ENCODE measurements at regions not wholly inside any gene's neighbourhood (a gene's known extent, or its start where the extent isn't known, plus 50 kb on each side); places are given as distances from the start of the nearest gene placed in this dataset.

DNA sequence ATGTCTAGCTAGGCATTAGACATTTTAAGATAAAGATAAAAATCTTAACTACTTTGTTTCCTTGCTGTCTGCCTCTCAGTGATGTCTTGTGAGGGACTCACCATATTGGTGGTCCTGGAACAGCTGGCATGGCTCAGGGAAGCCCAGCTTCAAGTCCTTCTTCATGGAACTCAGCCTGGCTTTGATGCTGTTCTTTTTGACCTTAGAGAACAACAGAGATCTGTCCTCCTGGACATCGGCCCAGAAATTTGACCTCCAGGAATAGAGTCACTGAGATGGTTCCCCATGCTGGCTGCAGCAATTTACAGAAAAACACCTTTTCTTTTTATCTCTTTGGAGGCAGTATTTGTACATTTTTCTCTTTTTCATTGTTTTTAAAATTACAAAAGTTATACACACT, 235.5 kb upstream of the WWC1 start:
- no peak for DNase-seq (ENCODE audit: low read depth)
- TF ChIP-seq, protein P1, sequence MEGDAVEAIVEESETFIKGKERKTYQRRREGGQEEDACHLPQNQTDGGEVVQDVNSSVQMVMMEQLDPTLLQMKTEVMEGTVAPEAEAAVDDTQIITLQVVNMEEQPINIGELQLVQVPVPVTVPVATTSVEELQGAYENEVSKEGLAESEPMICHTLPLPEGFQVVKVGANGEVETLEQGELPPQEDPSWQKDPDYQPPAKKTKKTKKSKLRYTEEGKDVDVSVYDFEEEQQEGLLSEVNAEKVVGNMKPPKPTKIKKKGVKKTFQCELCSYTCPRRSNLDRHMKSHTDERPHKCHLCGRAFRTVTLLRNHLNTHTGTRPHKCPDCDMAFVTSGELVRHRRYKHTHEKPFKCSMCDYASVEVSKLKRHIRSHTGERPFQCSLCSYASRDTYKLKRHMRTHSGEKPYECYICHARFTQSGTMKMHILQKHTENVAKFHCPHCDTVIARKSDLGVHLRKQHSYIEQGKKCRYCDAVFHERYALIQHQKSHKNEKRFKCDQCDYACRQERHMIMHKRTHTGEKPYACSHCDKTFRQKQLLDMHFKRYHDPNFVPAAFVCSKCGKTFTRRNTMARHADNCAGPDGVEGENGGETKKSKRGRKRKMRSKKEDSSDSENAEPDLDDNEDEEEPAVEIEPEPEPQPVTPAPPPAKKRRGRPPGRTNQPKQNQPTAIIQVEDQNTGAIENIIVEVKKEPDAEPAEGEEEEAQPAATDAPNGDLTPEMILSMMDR (IDR thresholded peaks at IDR 0.05; ENCODE audit: control insufficient read depth, extremely low read depth, insufficient read depth) = no peak

DNA sequence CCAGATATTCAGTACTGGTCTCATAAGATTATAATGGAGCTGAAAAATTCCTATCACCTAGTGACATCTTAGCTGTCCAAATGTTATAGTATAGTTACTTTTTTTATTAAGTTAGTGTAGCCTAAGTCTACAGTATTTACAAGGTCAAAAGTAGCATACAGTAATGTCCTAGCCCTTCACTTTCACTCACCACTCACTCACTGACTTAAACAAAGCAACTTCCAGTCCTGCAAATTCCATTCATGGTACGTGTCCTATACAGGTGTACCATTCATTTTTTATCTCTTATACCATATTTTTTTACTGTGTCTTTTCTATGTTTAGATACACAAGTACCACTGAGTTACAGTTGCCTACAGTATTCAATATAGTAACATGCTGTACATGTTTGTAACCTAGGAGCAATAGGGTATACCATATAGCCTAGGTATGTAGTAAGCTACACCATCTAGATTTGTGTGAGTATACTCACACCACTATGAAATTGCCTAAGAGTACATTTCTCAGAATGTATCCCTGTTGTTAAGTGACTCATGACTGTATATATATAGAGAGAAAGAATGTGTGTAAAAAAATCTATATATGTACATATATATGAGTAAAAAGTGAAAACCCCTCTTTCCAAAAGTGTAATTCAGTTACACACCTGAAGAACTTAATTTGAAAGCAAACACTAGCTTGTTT, 234.8 kb upstream of the WWC1 start:
- TF ChIP-seq, protein P1 (IDR thresholded peaks at IDR 0.05; ENCODE audit: control insufficient read depth, extremely low read depth, insufficient read depth) = no peak
- no peak overlapping the region for H3K4me3 ChIP-seq (ENCODE audit: low read depth, low read length)
- no peak for DNase-seq (ENCODE audit: low read depth)

More for the DNA sequence above, 235.5 kb upstream of the WWC1 start:
- H3K4me3 ChIP-seq (ENCODE audit: low read depth, low read length) = no peak overlapping the region

DNA sequence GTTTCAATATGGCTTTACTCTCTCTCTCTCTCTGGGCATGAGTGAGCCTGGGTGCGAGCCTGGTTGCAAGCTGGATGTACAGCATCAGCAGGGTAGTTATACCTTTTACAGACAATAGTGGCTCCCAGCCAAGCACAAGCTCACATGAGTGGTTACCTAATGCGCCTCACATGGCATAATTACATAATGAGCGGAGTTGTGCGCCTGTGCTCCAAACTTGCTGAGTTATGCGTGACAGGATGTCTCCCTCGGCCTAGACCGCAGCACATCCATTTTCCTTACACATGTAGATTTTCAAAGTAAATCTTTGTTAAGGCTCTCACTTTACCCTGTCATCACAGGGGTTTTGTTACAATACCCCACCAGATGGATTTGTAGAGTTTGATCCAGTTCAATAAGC, 233.5 kb upstream of the WWC1 start:
- no peak overlapping the region for H3K4me3 ChIP-seq (ENCODE audit: low read depth, low read length)
- TF ChIP-seq, protein P1 (IDR thresholded peaks at IDR 0.05; ENCODE audit: control insufficient read depth, extremely low read depth, insufficient read depth) = no peak
- DNase-seq (ENCODE audit: low read depth) = no peak

DNA sequence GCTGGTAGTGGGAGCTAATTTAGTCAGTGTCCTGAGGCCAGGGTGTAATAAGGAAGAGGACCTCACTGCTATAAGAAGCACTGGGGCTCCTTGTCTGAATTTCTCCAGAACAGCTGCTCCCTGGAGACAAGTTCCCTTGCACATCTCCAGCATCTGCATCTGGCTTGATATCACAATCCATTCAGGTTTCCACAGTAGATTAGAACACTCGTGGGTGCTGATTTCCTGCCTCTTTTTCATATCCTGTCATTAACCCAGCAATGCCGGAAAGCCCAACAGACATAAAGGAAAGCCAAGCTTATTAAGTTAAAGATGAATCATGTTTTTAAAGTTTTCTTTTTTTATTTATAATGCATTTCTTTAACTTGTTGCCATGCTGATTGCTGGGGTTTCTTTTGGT, 232.3 kb upstream of the WWC1 start:
- DNase-seq (ENCODE audit: low read depth) = no peak
- TF ChIP-seq, protein P1 (IDR thresholded peaks at IDR 0.05; ENCODE audit: control insufficient read depth, extremely low read depth, insufficient read depth) = no peak
- no peak overlapping the region for H3K4me3 ChIP-seq (ENCODE audit: low read depth, low read length)

DNA sequence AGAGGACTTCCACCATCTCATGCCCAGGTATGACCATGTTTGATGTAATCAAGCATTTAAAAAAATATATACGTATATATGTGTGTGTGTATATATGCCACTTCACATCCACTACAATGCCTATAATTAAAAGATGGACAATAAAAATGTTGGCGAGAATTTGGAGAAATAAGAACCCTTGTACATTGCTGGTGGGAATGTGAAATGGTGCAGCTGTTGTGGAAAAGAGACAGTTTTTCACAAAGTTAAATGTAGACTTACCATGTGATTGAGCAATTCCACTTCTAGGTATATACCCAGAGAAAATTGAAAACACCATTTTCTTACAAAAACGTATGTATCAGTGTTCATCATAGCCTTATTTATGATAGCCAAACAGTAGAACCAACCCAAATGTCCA, 229.2 kb upstream of the WWC1 start:
- no peak overlapping the region for H3K4me3 ChIP-seq (ENCODE audit: low read depth, low read length)
- TF ChIP-seq, protein P1 (IDR thresholded peaks at IDR 0.05; ENCODE audit: control insufficient read depth, extremely low read depth, insufficient read depth) = no peak
- no peak for DNase-seq (ENCODE audit: low read depth)

DNA sequence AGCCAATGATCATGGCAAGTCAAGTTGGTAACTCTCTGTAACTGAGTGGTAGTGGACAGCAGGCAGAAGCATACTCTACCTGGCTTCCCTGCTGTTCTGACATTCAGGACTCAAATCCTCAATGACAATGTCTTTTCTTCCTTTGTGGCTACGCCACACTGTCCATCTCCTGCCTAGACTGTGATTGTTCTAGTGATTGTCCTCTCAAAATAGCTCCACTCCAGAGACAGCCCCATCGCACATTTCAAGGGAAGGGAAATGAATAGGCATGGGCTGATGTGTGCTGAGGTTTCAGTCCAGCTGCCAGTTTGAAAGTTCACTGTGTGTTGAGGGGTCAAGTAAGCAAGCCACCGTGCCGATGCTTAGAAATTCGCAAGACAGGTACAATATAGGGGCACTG, 227.0 kb upstream of the WWC1 start:
- no peak overlapping the region for H3K4me3 ChIP-seq (ENCODE audit: low read depth, low read length)
- TF ChIP-seq, protein P1 (IDR thresholded peaks at IDR 0.05; ENCODE audit: control insufficient read depth, extremely low read depth, insufficient read depth) = no peak
- DNase-seq (ENCODE audit: low read depth) = no peak

All from LNCaP clone FGC (cell line).